Coronary artery (tissue), 2 donors: ENCODE measurements at regions not wholly inside any gene's neighbourhood (a gene's known extent, or its start where the extent isn't known, plus 50 kb on each side); places are given as distances from the start of the nearest gene placed in this dataset.

Experiments used
- DNase-seq: peaks from one replicate; pipeline ENCODE4 v3.0.0-alpha.2; 2017; ENCODE audit warnings: low spot score
- H3K27ac ChIP-seq, 2 donors: fragments of 200-600 bp; sonication (generic); one replicate each; pipeline ENCODE4 v1.5.1; 2016 to 2019
- H3K4me3 ChIP-seq: fragments of 200-600 bp; sonication (generic); 2 replicates; pipeline ENCODE4 v1.5.1; 2016; ENCODE audit warnings: mild to moderate bottlenecking, moderate library complexity
- CTCF ChIP-seq: fragments of 200-600 bp; sonication (generic); IDR thresholded peaks from one replicate; pipeline ENCODE4 v1.5.1; 2019; ENCODE audit warnings: antibody characterized with exemption

- no peak for DNase-seq
- no peak for TF ChIP-seq CTCF
- Histone ChIP-seq H3K4me3 (no peak overlapping the region), H3K27ac (no peak overlapping the region)
Observed at GRCh38 chr5:68802430-68802829, 291.4 kb upstream of the SLC30A5 start.

GRCh38 chr5:68803881-68804319 lies 289.9 kb upstream of the SLC30A5 start:
- no peak overlapping the region for H3K27ac ChIP-seq
- no peak for TF ChIP-seq CTCF
- DNase-seq: no peak
- no peak overlapping the region for H3K4me3 ChIP-seq

GRCh38 chr5:68804343-68804742 lies 289.5 kb upstream of the SLC30A5 start:
- Histone ChIP-seq H3K27ac (no peak overlapping the region), H3K4me3 (no peak overlapping the region)
- no peak for DNase-seq
- TF ChIP-seq CTCF: no peak

GRCh38 chr5:68805444-68805843 lies 288.4 kb upstream of the SLC30A5 start:
- no peak for TF ChIP-seq CTCF
- DNase-seq: no peak
- H3K27ac ChIP-seq: no peak overlapping the region
- H3K4me3 ChIP-seq: no peak overlapping the region

- no peak overlapping the region for H3K27ac ChIP-seq
- DNase-seq: no peak
- no peak overlapping the region for H3K4me3 ChIP-seq
- no peak for TF ChIP-seq CTCF
Observed at GRCh38 chr5:68817632-68818031, 276.2 kb upstream of the SLC30A5 start.

GRCh38 chr5:68818057-68818695 lies 275.6 kb upstream of the SLC30A5 start:
- Histone ChIP-seq H3K27ac (no peak overlapping the region), H3K4me3 (no peak overlapping the region)
- TF ChIP-seq CTCF: no peak
- DNase-seq: no peak

- no peak for TF ChIP-seq CTCF
- DNase-seq: no peak
- Histone ChIP-seq H3K27ac (no peak overlapping the region), H3K4me3 (no peak overlapping the region)
Observed at GRCh38 chr5:68818870-68819269, 274.9 kb upstream of the SLC30A5 start.
